ENCODE measurements at regions not wholly inside any gene's neighbourhood (a gene's known extent, or its start where the extent isn't known, plus 50 kb on each side); places are given as distances from the start of the nearest gene placed in this dataset.

GRCh38 chr2:240365971-240366471, 69.4 kb upstream of the GPC1 start:
- Histone ChIP-seq H3K9me2 (replicated peaks; ENCODE audit: control insufficient read depth, low read length) (no peaks in the 10 kb centered on the region), H3K36me3 (ENCODE audit: control insufficient read depth, low read length) (no peaks in the 10 kb centered on the region), H3K9me3 (ENCODE audit: control insufficient read depth, insufficient read depth, low read length) (no peaks in the 10 kb centered on the region), H3K4me1 (ENCODE audit: control insufficient read depth, low read length) (no peaks in the 10 kb centered on the region), H4K20me1 (ENCODE audit: control insufficient read depth, insufficient read depth, low read depth, low read length) (no peaks in the 10 kb centered on the region), H3K79me2 (ENCODE audit: control insufficient read depth, low read length) (no peaks in the 10 kb centered on the region), H3F3A (ENCODE audit: control insufficient read depth, insufficient read depth) (no peaks in the 10 kb centered on the region), H3K4me3 (ENCODE audit: low read length) (no peak overlapping the region), H3K27ac (ENCODE audit: low read depth, low read length) (no peak overlapping the region), H3K27me3 (ENCODE audit: control insufficient read depth, low read length) (no peaks in the 10 kb centered on the region), H3K4me2 (ENCODE audit: low read length) (no peak overlapping the region)
- no peak for TF ChIP-seq EZH2phosphoT487 (IDR thresholded peaks at IDR 0.05; ENCODE audit: borderline replicate concordance, low read length)
- TF ChIP-seq CTCF (IDR thresholded peaks at IDR 0.05; ENCODE audit: low read depth, low read length, poor library complexity, severe bottlenecking), result no peak

- Histone ChIP-seq H3K4me2 (ENCODE audit: low read length) (no peak overlapping the region), H3K9me2 (replicated peaks; ENCODE audit: control insufficient read depth, low read length) (no peaks in the 10 kb centered on the region), H3K36me3 (ENCODE audit: control insufficient read depth, low read length) (no peaks in the 10 kb centered on the region), H3K4me3 (ENCODE audit: low read length) (no peak overlapping the region), H4K20me1 (ENCODE audit: control insufficient read depth, insufficient read depth, low read depth, low read length) (no peaks in the 10 kb centered on the region), H3K27ac (ENCODE audit: low read depth, low read length) (no peak overlapping the region), H3K79me2 (ENCODE audit: control insufficient read depth, low read length) (no peaks in the 10 kb centered on the region), H3F3A (ENCODE audit: control insufficient read depth, insufficient read depth) (no peaks in the 10 kb centered on the region), H3K4me1 (ENCODE audit: control insufficient read depth, low read length) (no peaks in the 10 kb centered on the region), H3K27me3 (ENCODE audit: control insufficient read depth, low read length) (no peaks in the 10 kb centered on the region), H3K9me3 (ENCODE audit: control insufficient read depth, insufficient read depth, low read length) (no peaks in the 10 kb centered on the region)
- TF ChIP-seq EZH2phosphoT487 (IDR thresholded peaks at IDR 0.05; ENCODE audit: borderline replicate concordance, low read length) (no peak), CTCF (IDR thresholded peaks at IDR 0.05; ENCODE audit: low read depth, low read length, poor library complexity, severe bottlenecking) (no peak)
These were observed 68.6 kb upstream of the GPC1 start for GRCh38 chr2:240366901-240367300.

GRCh38 chr2:240367721-240368120, 67.7 kb upstream of the GPC1 start:
- Histone ChIP-seq H3K79me2 (ENCODE audit: control insufficient read depth, low read length) (no peaks in the 10 kb centered on the region), H3K4me1 (ENCODE audit: control insufficient read depth, low read length) (no peaks in the 10 kb centered on the region), H3K4me3 (ENCODE audit: low read length) (no peak overlapping the region), H3K4me2 (ENCODE audit: low read length) (no peak overlapping the region), H3K9me2 (replicated peaks; ENCODE audit: control insufficient read depth, low read length) (no peaks in the 10 kb centered on the region), H4K20me1 (ENCODE audit: control insufficient read depth, insufficient read depth, low read depth, low read length) (no peaks in the 10 kb centered on the region), H3K27me3 (ENCODE audit: control insufficient read depth, low read length) (no peaks in the 10 kb centered on the region), H3F3A (ENCODE audit: control insufficient read depth, insufficient read depth) (no peaks in the 10 kb centered on the region), H3K9me3 (ENCODE audit: control insufficient read depth, insufficient read depth, low read length) (no peaks in the 10 kb centered on the region), H3K27ac (ENCODE audit: low read depth, low read length) (no peak overlapping the region), H3K36me3 (ENCODE audit: control insufficient read depth, low read length) (no peaks in the 10 kb centered on the region)
- TF ChIP-seq CTCF (IDR thresholded peaks at IDR 0.05; ENCODE audit: low read depth, low read length, poor library complexity, severe bottlenecking), result no peak
- no peak for TF ChIP-seq EZH2phosphoT487 (IDR thresholded peaks at IDR 0.05; ENCODE audit: borderline replicate concordance, low read length)

All from DOHH2 (cell line).